KBM-7 (cell line): ENCODE measurements at regions not wholly inside any gene's neighbourhood (a gene's known extent, or its start where the extent isn't known, plus 50 kb on each side); places are given as distances from the start of the nearest gene placed in this dataset.
"Not testable (repeated sequence)": the region's sequence is repeated elsewhere in the genome, so short reads cannot be mapped to it uniquely, and the experiment has no call there.

Experiments
- DNase-seq: peaks from one replicate; pipeline ENCODE4 v3.0.0-alpha.2; 2015
- in situ Hi-C: fragments of 300-500 bp; cut with MboI; formaldehyde crosslinking; loops from 2 replicates; pipeline ENCODE4 v1.14.3; 2020; ENCODE audit warnings: low sequenced_read_pairs, low pct_unique_long_range_greater_than_20kb, mixed read lengths

- no peak for DNase-seq
- in situ Hi-C loops = no loop called here
Observed at GRCh38 chr5:74502479-74502950, 138.0 kb downstream of the ENC1 start.

GRCh38 chr5:74501674-74502478 is 138.7 kb downstream of the ENC1 start:
- in situ Hi-C loops = no loop called here
- no peak for DNase-seq

GRCh38 chr5:74500110-74500917 is 140.2 kb downstream of the ENC1 start:
- in situ Hi-C loops = no loop called here

GRCh38 chr5:74499256-74500050 is 141.1 kb downstream of the ENC1 start:
- DNase-seq = no peak
- in situ Hi-C loops = no loop called here

More at GRCh38 chr5:74500110-74500917, 140.2 kb downstream of the ENC1 start:
- no peak for DNase-seq

GRCh38 chr5:74497706-74498105 is 142.8 kb downstream of the ENC1 start:
- no peak for DNase-seq

GRCh38 chr5:74493411-74493810 is 147.1 kb downstream of the ENC1 start:
- in situ Hi-C loops = no loop called here
- no peak for DNase-seq

More at GRCh38 chr5:74497706-74498105, 142.8 kb downstream of the ENC1 start:
- in situ Hi-C loops = no loop called here

GRCh38 chr5:74492230-74492629 is 148.3 kb downstream of the ENC1 start:
- DNase-seq = no peak
- in situ Hi-C loops = no loop called here

- in situ Hi-C loops = no loop called here
- no peak for DNase-seq
Observed at GRCh38 chr5:74491586-74491985, 148.9 kb downstream of the ENC1 start.

- DNase-seq = no peak
- in situ Hi-C loops = no loop called here
Observed at GRCh38 chr5:74490814-74491213, 149.7 kb downstream of the ENC1 start.

GRCh38 chr5:74482990-74483389 is 157.5 kb downstream of the ENC1 start:
- in situ Hi-C loops = no loop called here
- no peak for DNase-seq

- DNase-seq = no peak
- in situ Hi-C loops = no loop called here
Observed at GRCh38 chr5:74482523-74482922, 158.0 kb downstream of the ENC1 start.

GRCh38 chr5:74481357-74481756 is 159.2 kb downstream of the ENC1 start:
- in situ Hi-C loops, DNase-seq: not testable (repeated sequence)

- DNase-seq = no peak
- in situ Hi-C loops = no loop called here
Observed at GRCh38 chr5:74480201-74480600, 160.3 kb downstream of the ENC1 start.

- no peak for DNase-seq
- in situ Hi-C loops = no loop called here
Observed at GRCh38 chr5:74478328-74478727, 162.2 kb downstream of the ENC1 start.

- DNase-seq = no peak
- in situ Hi-C loops = no loop called here
Observed at GRCh38 chr5:74477761-74478160, 162.8 kb downstream of the ENC1 start.

GRCh38 chr5:74476819-74477453 is 163.6 kb downstream of the ENC1 start:
- in situ Hi-C loops = no loop called here
- no peak for DNase-seq

- in situ Hi-C loops = no loop called here
- no peak for DNase-seq
Observed at GRCh38 chr5:74476046-74476818, 164.3 kb downstream of the ENC1 start.

GRCh38 chr5:74471875-74472274 is 168.7 kb downstream of the ENC1 start:
- DNase-seq = no peak
- in situ Hi-C loops = no loop called here
